Midbrain (tissue), 1 donor: ENCODE measurements at regions not wholly inside any gene's neighbourhood (a gene's known extent, or its start where the extent isn't known, plus 50 kb on each side); places are given as distances from the start of the nearest gene placed in this dataset.
"Not testable (repeated sequence)": the region's sequence is repeated elsewhere in the genome, so short reads cannot be mapped to it uniquely, and the experiment has no call there.

Experiments
- DNase-seq: peaks from one replicate; lab custom pipeline; 2025; lab: John Stamatoyannopoulos, UW

GRCh38 chr9:1918108-1918507 is 97.0 kb upstream of the SMARCA2 start:
- no peak for DNase-seq

- DNase-seq = no peak
These were observed 96.5 kb upstream of the SMARCA2 start for GRCh38 chr9:1918622-1919021.

GRCh38 chr9:1919229-1919628 is 95.9 kb upstream of the SMARCA2 start:
- no peak for DNase-seq

- no peak for DNase-seq
These were observed 94.8 kb upstream of the SMARCA2 start for GRCh38 chr9:1920386-1920785.

- DNase-seq = no peak
These were observed 93.1 kb upstream of the SMARCA2 start for GRCh38 chr9:1922026-1922425.

- no peak for DNase-seq
These were observed 87.6 kb upstream of the SMARCA2 start for GRCh38 chr9:1927546-1927945.

GRCh38 chr9:1929134-1929533 is 86.0 kb upstream of the SMARCA2 start:
- no peak for DNase-seq

GRCh38 chr9:1929722-1930244 is 85.4 kb upstream of the SMARCA2 start:
- DNase-seq = no peak

- DNase-seq = not testable (repeated sequence)
These were observed 84.9 kb upstream of the SMARCA2 start for GRCh38 chr9:1930245-1930736.

- no peak for DNase-seq
These were observed 77.0 kb upstream of the SMARCA2 start for GRCh38 chr9:1938135-1938534.

GRCh38 chr9:1938675-1939170 is 76.4 kb upstream of the SMARCA2 start:
- DNase-seq = no peak

- no peak for DNase-seq
These were observed 75.7 kb upstream of the SMARCA2 start for GRCh38 chr9:1939466-1939865.

GRCh38 chr9:1939926-1940368 is 75.2 kb upstream of the SMARCA2 start:
- no peak for DNase-seq

GRCh38 chr9:1941989-1942388 is 73.2 kb upstream of the SMARCA2 start:
- no peak for DNase-seq

- DNase-seq = no peak
These were observed 68.4 kb upstream of the SMARCA2 start for GRCh38 chr9:1946526-1947283.

GRCh38 chr9:1947438-1947837 is 67.7 kb upstream of the SMARCA2 start:
- DNase-seq = no peak

GRCh38 chr9:1948541-1948940 is 66.6 kb upstream of the SMARCA2 start:
- no peak for DNase-seq

- DNase-seq = no peak
These were observed 63.7 kb upstream of the SMARCA2 start for GRCh38 chr9:1951446-1951845.

GRCh38 chr9:1952001-1952400 is 63.1 kb upstream of the SMARCA2 start:
- no peak for DNase-seq

GRCh38 chr9:1954238-1954637 is 60.9 kb upstream of the SMARCA2 start:
- DNase-seq = no peak

- DNase-seq = no peak
These were observed 58.2 kb upstream of the SMARCA2 start for GRCh38 chr9:1956958-1957357.

- no peak for DNase-seq
These were observed 57.3 kb upstream of the SMARCA2 start for GRCh38 chr9:1957856-1958255.

- DNase-seq = no peak
These were observed 55.8 kb upstream of the SMARCA2 start for GRCh38 chr9:1959371-1959770.
